KMS-11 (cell line): ENCODE measurements at regions not wholly inside any gene's neighbourhood (a gene's known extent, or its start where the extent isn't known, plus 50 kb on each side); places are given as distances from the start of the nearest gene placed in this dataset.

Source experiments
- H2AFZ ChIP-seq: fragments of 200-600 bp; sonication (generic); 2 replicates; pipeline ENCODE4 v1.6.1; 2016; ENCODE audit warnings: antibody characterized with exemption, mixed run types, low read depth
- H3K27ac ChIP-seq: fragments of 200-600 bp; sonication (generic); 2 replicates; pipeline ENCODE4 v1.6.1; 2016; ENCODE audit warnings: mild to moderate bottlenecking, mixed run types
- H3K27me3 ChIP-seq: fragments of 200-600 bp; sonication (generic); 2 replicates; pipeline ENCODE4 v1.6.1; 2017; ENCODE audit warnings: mild to moderate bottlenecking, low read depth, mixed run types, moderate library complexity; ENCODE audit not compliant: insufficient read depth
- H3K36me3 ChIP-seq: fragments of 200-600 bp; sonication (generic); 2 replicates; pipeline ENCODE4 v1.6.1; 2017; ENCODE audit warnings: mild to moderate bottlenecking, mixed run types; ENCODE audit not compliant: insufficient read depth
- H3K4me1 ChIP-seq: fragments of 200-600 bp; sonication (generic); 2 replicates; pipeline ENCODE4 v1.6.1; 2016; ENCODE audit warnings: mild to moderate bottlenecking, low read depth, mixed run types; ENCODE audit not compliant: poor library complexity, severe bottlenecking
- H3K4me2 ChIP-seq: fragments of 200-600 bp; sonication (generic); 2 replicates; pipeline ENCODE4 v1.7.0; 2016; ENCODE audit warnings: mild to moderate bottlenecking, mixed run types
- H3K4me3 ChIP-seq: fragments of 200-600 bp; sonication (generic); IDR thresholded peaks from 2 replicates; pipeline ENCODE4 v1.6.1; 2017; ENCODE audit warnings: low read depth, low read length, mixed read lengths; ENCODE audit not compliant: insufficient read depth
- H3K79me2 ChIP-seq: fragments of 200-600 bp; sonication (generic); 2 replicates; pipeline ENCODE4 v1.6.1; 2016; ENCODE audit warnings: low read depth, mixed run types; ENCODE audit not compliant: insufficient read depth
- H3K9ac ChIP-seq: fragments of 200-600 bp; sonication (generic); 2 replicates; pipeline ENCODE4 v1.6.1; 2016; ENCODE audit warnings: mild to moderate bottlenecking, mixed run types
- H4K20me1 ChIP-seq: fragments of 200-600 bp; sonication (generic); 2 replicates; pipeline ENCODE4 v1.6.1; 2016; ENCODE audit warnings: mild to moderate bottlenecking, mixed run types; ENCODE audit not compliant: insufficient read depth
- CTCF ChIP-seq: fragments of 200-600 bp; sonication (generic); conservative IDR thresholded peaks from 2 replicates; pipeline ENCODE4 v1.6.1; 2017; ENCODE audit warnings: low read depth, mild to moderate bottlenecking, antibody characterized with exemption, low read length, moderate library complexity, mixed read lengths

- Histone ChIP-seq H3K4me1 (no peaks in the 10 kb centered on the region), H3K4me3 (no peak overlapping the region), H3K79me2 (no peaks in the 10 kb centered on the region), H3K4me2 (no peak overlapping the region), H3K27me3 (no peaks in the 10 kb centered on the region), H2AFZ (no peak overlapping the region), H4K20me1 (no peaks in the 10 kb centered on the region), H3K9ac (no peak overlapping the region), H3K27ac (no peak overlapping the region), H3K36me3 (no peaks in the 10 kb centered on the region)
- no peak for TF ChIP-seq CTCF
Measured at GRCh38 chr7:35384761-35385700, 131.1 kb upstream of the TBX20 start.

- no peaks in the 10 kb centered on the region for H3K27me3 ChIP-seq
- no peaks in the 10 kb centered on the region for H4K20me1 ChIP-seq
- H3K27ac ChIP-seq, result no peak overlapping the region
- no peaks in the 10 kb centered on the region for H3K36me3 ChIP-seq
- TF ChIP-seq CTCF, result no peak
- H3K79me2 ChIP-seq, result no peaks in the 10 kb centered on the region
- H3K4me3 ChIP-seq, result no peak overlapping the region
- H3K9ac ChIP-seq, result no peak overlapping the region
- H2AFZ ChIP-seq, result no peak overlapping the region
- H3K4me2 ChIP-seq, result no peak overlapping the region
- H3K4me1 ChIP-seq, result no peaks in the 10 kb centered on the region
Measured at GRCh38 chr7:35380739-35381224, 126.9 kb upstream of the TBX20 start.

GRCh38 chr7:35379481-35379880 is 125.6 kb upstream of the TBX20 start:
- no peak overlapping the region for H3K4me3 ChIP-seq
- H3K27me3 ChIP-seq, result no peaks in the 10 kb centered on the region
- no peak overlapping the region for H3K4me2 ChIP-seq
- TF ChIP-seq CTCF, result no peak
- H3K27ac ChIP-seq, result no peak overlapping the region
- H4K20me1 ChIP-seq, result no peaks in the 10 kb centered on the region
- H2AFZ ChIP-seq, result no peak overlapping the region
- no peaks in the 10 kb centered on the region for H3K4me1 ChIP-seq
- no peak overlapping the region for H3K9ac ChIP-seq
- no peaks in the 10 kb centered on the region for H3K36me3 ChIP-seq
- H3K79me2 ChIP-seq, result no peaks in the 10 kb centered on the region

GRCh38 chr7:35375516-35375915 is 121.6 kb upstream of the TBX20 start:
- no peaks in the 10 kb centered on the region for H4K20me1 ChIP-seq

More at GRCh38 chr7:35375516-35375915, 121.6 kb upstream of the TBX20 start:
- Histone ChIP-seq H3K36me3 (no peaks in the 10 kb centered on the region), H3K9ac (no peak overlapping the region), H3K4me2 (no peak overlapping the region), H3K27me3 (no peaks in the 10 kb centered on the region), H2AFZ (no peak overlapping the region), H3K79me2 (no peaks in the 10 kb centered on the region), H3K4me3 (no peak overlapping the region), H3K27ac (no peak overlapping the region), H3K4me1 (no peaks in the 10 kb centered on the region)
- TF ChIP-seq CTCF, result no peak
